ENCODE measurements at regions not wholly inside any gene's neighbourhood (a gene's known extent, or its start where the extent isn't known, plus 50 kb on each side); places are given as distances from the start of the nearest gene placed in this dataset.

GRCh38 chr13:106688940-106689339 is 121.0 kb upstream of the ARGLU1 start:
- TF ChIP-seq, protein P1, sequence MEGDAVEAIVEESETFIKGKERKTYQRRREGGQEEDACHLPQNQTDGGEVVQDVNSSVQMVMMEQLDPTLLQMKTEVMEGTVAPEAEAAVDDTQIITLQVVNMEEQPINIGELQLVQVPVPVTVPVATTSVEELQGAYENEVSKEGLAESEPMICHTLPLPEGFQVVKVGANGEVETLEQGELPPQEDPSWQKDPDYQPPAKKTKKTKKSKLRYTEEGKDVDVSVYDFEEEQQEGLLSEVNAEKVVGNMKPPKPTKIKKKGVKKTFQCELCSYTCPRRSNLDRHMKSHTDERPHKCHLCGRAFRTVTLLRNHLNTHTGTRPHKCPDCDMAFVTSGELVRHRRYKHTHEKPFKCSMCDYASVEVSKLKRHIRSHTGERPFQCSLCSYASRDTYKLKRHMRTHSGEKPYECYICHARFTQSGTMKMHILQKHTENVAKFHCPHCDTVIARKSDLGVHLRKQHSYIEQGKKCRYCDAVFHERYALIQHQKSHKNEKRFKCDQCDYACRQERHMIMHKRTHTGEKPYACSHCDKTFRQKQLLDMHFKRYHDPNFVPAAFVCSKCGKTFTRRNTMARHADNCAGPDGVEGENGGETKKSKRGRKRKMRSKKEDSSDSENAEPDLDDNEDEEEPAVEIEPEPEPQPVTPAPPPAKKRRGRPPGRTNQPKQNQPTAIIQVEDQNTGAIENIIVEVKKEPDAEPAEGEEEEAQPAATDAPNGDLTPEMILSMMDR (IDR thresholded peaks at IDR 0.05; ENCODE audit: low read depth, low read length) = no peak
- no peak overlapping the region for H3K4me3 ChIP-seq (ENCODE audit: low read depth, low read length)

DNA sequence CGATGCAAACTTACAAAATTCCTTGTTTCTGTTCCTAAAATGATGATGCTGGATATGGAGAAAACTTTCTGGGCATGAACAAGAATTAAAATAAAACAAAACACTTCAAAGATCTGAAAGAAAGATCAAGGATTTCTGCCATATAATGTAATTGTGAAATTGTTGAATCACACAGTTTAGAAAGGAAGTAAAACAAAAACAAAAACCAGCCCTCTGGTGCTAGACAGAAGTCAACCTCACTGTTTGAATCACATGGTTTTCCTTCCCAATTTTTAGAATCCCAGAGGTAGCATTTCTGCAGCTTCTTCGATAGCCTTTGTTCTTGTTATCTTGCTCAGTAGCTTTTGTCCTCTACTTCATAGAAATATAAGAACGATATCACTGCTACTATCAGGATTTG is 118.2 kb upstream of the ARGLU1 start:
- Histone ChIP-seq H3K36me3 (no peaks in the 10 kb centered on the region), H3K27me3 (ENCODE audit: insufficient read depth, low read depth, severe bottlenecking) (peaks cover 9% of the 10 kb centered on the region), H3K4me3 (ENCODE audit: low read depth, low read length) (no peak overlapping the region), H3K9me3 (ENCODE audit: severe bottlenecking) (no peaks in the 10 kb centered on the region), H3K27ac (no peak overlapping the region)
- no peak for DNase-seq
- TF ChIP-seq, protein P1 (IDR thresholded peaks at IDR 0.05; ENCODE audit: low read depth, low read length) = no peak

More at GRCh38 chr13:106688940-106689339, 121.0 kb upstream of the ARGLU1 start:
- H3K36me3 ChIP-seq = no peaks in the 10 kb centered on the region
- DNase-seq = no peak
- no peak overlapping the region for H3K27ac ChIP-seq
- H3K27me3 ChIP-seq (ENCODE audit: insufficient read depth, low read depth, severe bottlenecking) = peaks cover 5% of the 10 kb centered on the region
- H3K9me3 ChIP-seq (ENCODE audit: severe bottlenecking) = no peaks in the 10 kb centered on the region

DNA sequence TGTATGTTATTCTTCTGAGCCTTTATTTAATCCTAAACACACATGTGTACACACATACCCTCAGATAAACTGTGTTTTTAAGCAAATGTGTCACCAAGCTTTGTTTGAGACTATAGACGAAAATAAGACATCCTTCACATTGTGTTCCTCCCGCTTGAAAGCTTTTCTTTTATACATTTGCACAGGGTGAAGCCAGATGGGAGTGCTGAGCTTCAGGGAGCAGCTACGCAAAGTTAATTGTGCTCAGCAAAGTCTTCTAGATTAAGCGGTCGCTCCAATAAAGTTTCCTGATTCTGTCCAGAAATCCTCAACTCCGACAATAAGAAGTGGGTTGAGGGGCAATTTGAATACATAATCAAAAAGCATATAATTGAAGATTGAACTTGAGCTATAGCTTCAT is 117.2 kb upstream of the ARGLU1 start:
- H3K27ac ChIP-seq = no peak overlapping the region
- no peak for DNase-seq
- TF ChIP-seq, protein P1 (IDR thresholded peaks at IDR 0.05; ENCODE audit: low read depth, low read length) = no peak

DNA sequence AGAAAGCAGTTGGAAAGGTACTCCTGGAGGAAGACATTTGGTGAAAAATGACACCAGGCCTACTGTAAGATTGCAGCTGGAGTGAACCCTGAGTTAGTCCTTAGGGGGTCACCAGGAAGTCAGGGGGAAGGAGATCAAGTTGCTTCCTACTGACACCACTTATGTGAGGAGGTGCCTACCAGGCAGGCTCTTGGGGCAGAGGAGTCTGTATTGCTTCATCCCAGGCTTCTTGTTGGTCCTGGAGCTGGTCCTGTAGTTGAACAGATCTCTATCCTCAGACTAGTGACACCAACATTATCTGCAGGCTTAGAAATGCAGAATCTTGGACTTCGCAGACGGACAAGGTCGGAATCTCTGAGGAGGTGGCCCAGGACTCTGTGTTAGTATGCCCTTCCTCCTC is 116.0 kb upstream of the ARGLU1 start:
- Histone ChIP-seq H3K9me3 (ENCODE audit: severe bottlenecking) (no peaks in the 10 kb centered on the region), H3K27me3 (ENCODE audit: insufficient read depth, low read depth, severe bottlenecking) (peaks cover 12% of the 10 kb centered on the region), H3K27ac (no peak overlapping the region), H3K4me3 (ENCODE audit: low read depth, low read length) (no peak overlapping the region), H3K36me3 (no peaks in the 10 kb centered on the region)
- DNase-seq = no peak
- TF ChIP-seq, protein P1 (IDR thresholded peaks at IDR 0.05; ENCODE audit: low read depth, low read length) = no peak

More for the DNA sequence above, 117.2 kb upstream of the ARGLU1 start:
- Histone ChIP-seq H3K27me3 (ENCODE audit: insufficient read depth, low read depth, severe bottlenecking) (peaks cover 9% of the 10 kb centered on the region), H3K4me3 (ENCODE audit: low read depth, low read length) (no peak overlapping the region), H3K9me3 (ENCODE audit: severe bottlenecking) (no peaks in the 10 kb centered on the region), H3K36me3 (no peaks in the 10 kb centered on the region)

- no peak for DNase-seq
- no peak overlapping the region for H3K27ac ChIP-seq
- H3K36me3 ChIP-seq = no peaks in the 10 kb centered on the region
- H3K27me3 ChIP-seq (ENCODE audit: insufficient read depth, low read depth, severe bottlenecking) = peaks cover 12% of the 10 kb centered on the region
- H3K9me3 ChIP-seq (ENCODE audit: severe bottlenecking) = no peaks in the 10 kb centered on the region
- TF ChIP-seq, protein P1 (IDR thresholded peaks at IDR 0.05; ENCODE audit: low read depth, low read length) = no peak
- no peak overlapping the region for H3K4me3 ChIP-seq (ENCODE audit: low read depth, low read length)
Observed at GRCh38 chr13:106683179-106683578, 115.2 kb upstream of the ARGLU1 start.

- no peak for DNase-seq
- no peaks in the 10 kb centered on the region for H3K36me3 ChIP-seq
- no peak overlapping the region for H3K4me3 ChIP-seq (ENCODE audit: low read depth, low read length)
- H3K9me3 ChIP-seq (ENCODE audit: severe bottlenecking) = no peaks in the 10 kb centered on the region
- H3K27me3 ChIP-seq (ENCODE audit: insufficient read depth, low read depth, severe bottlenecking) = peaks cover 12% of the 10 kb centered on the region
- no peak overlapping the region for H3K27ac ChIP-seq
- TF ChIP-seq, protein P1 (IDR thresholded peaks at IDR 0.05; ENCODE audit: low read depth, low read length) = no peak
Observed at GRCh38 chr13:106681997-106682396, 114.1 kb upstream of the ARGLU1 start.

Data from WERI-Rb-1 (cell line).